ENCODE measurements at regions not wholly inside any gene's neighbourhood (a gene's known extent, or its start where the extent isn't known, plus 50 kb on each side); places are given as distances from the start of the nearest gene placed in this dataset.

- BruUV-seq (replicated peaks), result no TSS peak
These were observed 308.7 kb downstream of the EMP1 start for GRCh38 chr12:13505224-13505623.

GRCh38 chr12:13504736-13505135, 308.2 kb downstream of the EMP1 start:
- WGBS (ENCODE audit: low lambda C conversion rate), result 3% methylated on average over 5 of the region's 5 CpGs
- Histone ChIP-seq H3K4me1 (ENCODE audit: insufficient read depth, low read length) (no peaks in the 10 kb centered on the region), H2AFZ (ENCODE audit: low read length) (no peak overlapping the region), H3K9ac (ENCODE audit: insufficient read depth, low read depth, low read length) (no peak overlapping the region), H3K27me3 (ENCODE audit: control insufficient read depth in 1 of 2, insufficient read depth in 2 of 2, low read length in 2 of 2) (peaks cover 0 to 2% of the 10 kb centered on the region in 2 experiments; a peak in 2 of 5 replicates), H3K27ac (ENCODE audit: extremely low read length, insufficient read depth, low read length) (no peak overlapping the region), H3K79me2 (ENCODE audit: insufficient read depth, low read length) (no peaks in the 10 kb centered on the region), H3K36me3 (replicated peaks in 1 of 2; ENCODE audit: control insufficient read depth in 1 of 2, insufficient read depth in 2 of 2, low read length in 2 of 2) (no peaks in the 10 kb centered on the region), H4K20me1 (ENCODE audit: insufficient read depth, low read length) (no peaks in the 10 kb centered on the region), H3K4me3 (replicated peaks in 1 of 3; ENCODE audit: insufficient read depth in 1 of 3, low read depth in 2 of 3, low read length in 3 of 3) (no peak overlapping the region), H3K4me2 (ENCODE audit: low read depth, low read length) (no peak overlapping the region), H3K9me3 (ENCODE audit: low read length) (no peaks in the 10 kb centered on the region)
- TF ChIP-seq ZNF891 (CRISPR knock-in tag; IDR thresholded peaks at IDR 0.05) (no peak), GPN1 (CRISPR knock-in tag; IDR thresholded peaks at IDR 0.05; ENCODE audit: borderline replicate concordance) (no peak), ZMAT5 (CRISPR knock-in tag; IDR thresholded peaks at IDR 0.05; ENCODE audit: borderline replicate concordance, low read depth) (no peak), DPF2 (CRISPR knock-in tag; IDR thresholded peaks at IDR 0.05; ENCODE audit: borderline replicate concordance, low read depth) (no peak)
- ChIA-PET POLR2A (no interaction called here), CTCF (ENCODE audit: low intra/inter-chr PET ratio, low total read pairs) (no interaction called here)
- intact Hi-C loops (cut with micrococcal nuclease; ENCODE audit: unreplicated experiment), result no loop called here
- no peak for DNase-seq (ENCODE audit: low spot score)
- ATAC-seq, result no peak
- BruUV-seq (replicated peaks), result no TSS peak
- in situ Hi-C loops (cut with HindIII; ENCODE audit: extremely low pct_ligation_motif_present, low pct_unique_long_range_greater_than_20kb), result no loop called here
- FAIRE-seq, result no peak

More at GRCh38 chr12:13505224-13505623, 308.7 kb downstream of the EMP1 start:
- H2AFZ ChIP-seq (ENCODE audit: low read length), result no peak overlapping the region
- no peak overlapping the region for H3K4me3 ChIP-seq (replicated peaks in 1 of 3; ENCODE audit: insufficient read depth in 1 of 3, low read depth in 2 of 3, low read length in 3 of 3)
- ATAC-seq, result no peak
- DNase-seq (ENCODE audit: low spot score), result no peak
- no peaks in the 10 kb centered on the region for H3K4me1 ChIP-seq (ENCODE audit: insufficient read depth, low read length)
- no peak overlapping the region for H3K4me2 ChIP-seq (ENCODE audit: low read depth, low read length)
- H3K36me3 ChIP-seq (replicated peaks in 1 of 2; ENCODE audit: control insufficient read depth in 1 of 2, insufficient read depth in 2 of 2, low read length in 2 of 2), result no peaks in the 10 kb centered on the region
- H3K9me3 ChIP-seq (ENCODE audit: low read length), result no peaks in the 10 kb centered on the region
- H4K20me1 ChIP-seq (ENCODE audit: insufficient read depth, low read length), result no peaks in the 10 kb centered on the region
- intact Hi-C loops (cut with micrococcal nuclease; ENCODE audit: unreplicated experiment), result no loop called here
- H3K79me2 ChIP-seq (ENCODE audit: insufficient read depth, low read length), result no peaks in the 10 kb centered on the region
- ChIA-PET CTCF (ENCODE audit: low intra/inter-chr PET ratio, low total read pairs) (no interaction called here), POLR2A (no interaction called here)
- no peak overlapping the region for H3K9ac ChIP-seq (ENCODE audit: insufficient read depth, low read depth, low read length)
- H3K27me3 ChIP-seq (ENCODE audit: control insufficient read depth in 1 of 2, insufficient read depth in 2 of 2, low read length in 2 of 2), result no peaks in the 10 kb centered on the region; a peak in 1 of 5 replicates
- H3K27ac ChIP-seq (ENCODE audit: extremely low read length, insufficient read depth, low read length), result no peak overlapping the region
- no peak for TF ChIP-seq SMYD3 (CRISPR knock-in tag; IDR thresholded peaks at IDR 0.05)
- in situ Hi-C loops (cut with HindIII; ENCODE audit: extremely low pct_ligation_motif_present, low pct_unique_long_range_greater_than_20kb), result no loop called here
- FAIRE-seq, result no peak

Measured in HepG2 (cell line).